Neuronal stem cell (in vitro differentiated cells): ENCODE measurements at regions not wholly inside any gene's neighbourhood (a gene's known extent, or its start where the extent isn't known, plus 50 kb on each side); places are given as distances from the start of the nearest gene placed in this dataset.

ENCODE experiments used
- DNase-seq: peaks from one replicate; pipeline ENCODE4 v3.0.0-alpha.2; 2013; ENCODE audit warnings: low spot score
- H2AFZ ChIP-seq: one replicate; pipeline ENCODE4 v1.6.1; 2013; ENCODE audit warnings: mild to moderate bottlenecking, low read length, inconsistent platforms
- H2AK5ac ChIP-seq: 2 replicates; pipeline ENCODE4 v1.6.1; 2013; ENCODE audit warnings: low read depth, mild to moderate bottlenecking, inconsistent platforms, low read length, moderate library complexity, mixed read lengths
- H2BK120ac ChIP-seq: 2 replicates; pipeline ENCODE4 v1.6.1; 2013; ENCODE audit warnings: low read depth, mild to moderate bottlenecking, inconsistent platforms, low read length, moderate library complexity, mixed read lengths
- H2BK12ac ChIP-seq: one replicate; pipeline ENCODE4 v1.6.1; 2013; ENCODE audit warnings: low read length, inconsistent platforms
- H2BK15ac ChIP-seq: 2 replicates; pipeline ENCODE4 v1.6.1; 2013; ENCODE audit warnings: mild to moderate bottlenecking, low read length, inconsistent platforms, mixed read lengths
- H2BK5ac ChIP-seq: one replicate; pipeline ENCODE4 v1.6.1; 2013; ENCODE audit warnings: inconsistent platforms, mild to moderate bottlenecking, low read length, moderate library complexity
- H3K14ac ChIP-seq: one replicate; pipeline ENCODE4 v1.6.1; 2013; ENCODE audit warnings: low read length, inconsistent platforms
- H3K18ac ChIP-seq: 2 replicates; pipeline ENCODE4 v1.6.1; 2013; ENCODE audit warnings: low read length, inconsistent platforms
- H3K23ac ChIP-seq: 2 replicates; pipeline ENCODE4 v1.6.1; 2013; ENCODE audit warnings: low read depth, mild to moderate bottlenecking, mixed read lengths, low read length, inconsistent platforms; ENCODE audit not compliant: poor library complexity
- H3K27ac ChIP-seq: replicated peaks from 3 replicates; pipeline ENCODE4 v1.5.1; 2013; ENCODE audit warnings: low read length, inconsistent platforms
- H3K27me3 ChIP-seq, 3 experiments: 2 replicates each; pipeline ENCODE4 v1.6.1; 2013; ENCODE audit warnings: low read length in 3 of 3, mild to moderate bottlenecking in 2 of 3, inconsistent platforms in 1 of 3, low read depth in 1 of 3, mixed read lengths in 1 of 3, moderate library complexity in 1 of 3; ENCODE audit not compliant: control insufficient read depth in 3 of 3, insufficient read depth in 3 of 3
- H3K36me3 ChIP-seq, 2 donors: replicated peaks in 1 of 2; 2 replicates each; pipeline ENCODE4 v1.6.1; 2013; ENCODE audit warnings: low read length in 2 of 2; ENCODE audit not compliant: control insufficient read depth in 2 of 2, insufficient read depth in 2 of 2
- H3K4ac ChIP-seq: 2 replicates; pipeline ENCODE4 v1.6.1; 2013; ENCODE audit warnings: inconsistent platforms, mild to moderate bottlenecking, low read length, moderate library complexity
- H3K4me1 ChIP-seq, 2 donors: 1 replicate in 1 of 2; 2 replicates in 1 of 2; pipeline ENCODE4 v1.6.1; 2013; ENCODE audit warnings: low read length in 2 of 2, low read depth in 1 of 2; ENCODE audit not compliant: control insufficient read depth in 2 of 2, insufficient read depth in 1 of 2
- H3K4me2 ChIP-seq: one replicate; pipeline ENCODE4 v1.6.1; 2013; ENCODE audit warnings: mild to moderate bottlenecking, low read length, inconsistent platforms; ENCODE audit not compliant: insufficient read depth, poor library complexity, severe bottlenecking
- H3K4me3 ChIP-seq, 2 donors: 2 replicates each; pipeline ENCODE4 v1.5.1; 2013; ENCODE audit warnings: low read length in 2 of 2, mild to moderate bottlenecking in 2 of 2, inconsistent platforms in 1 of 2, moderate library complexity in 1 of 2
- H3K79me1 ChIP-seq: one replicate; pipeline ENCODE4 v1.6.1; 2013; ENCODE audit warnings: low read depth, mild to moderate bottlenecking, inconsistent platforms, low read length, moderate library complexity
- H3K9ac ChIP-seq: one replicate; pipeline ENCODE4 v1.6.1; 2013; ENCODE audit warnings: mild to moderate bottlenecking, low read depth, low read length, inconsistent platforms; ENCODE audit not compliant: poor library complexity
- H3K9me3 ChIP-seq, 2 donors: replicated peaks in 1 of 2; 2 replicates each; pipeline versions ENCODE3 to v1.6.1; 2013; ENCODE audit warnings: low read length in 2 of 2, mild to moderate bottlenecking in 2 of 2, inconsistent platforms in 1 of 2, low read depth in 1 of 2, mixed read lengths in 1 of 2, moderate library complexity in 1 of 2; ENCODE audit not compliant: control insufficient read depth in 2 of 2, insufficient read depth in 1 of 2
- H4K8ac ChIP-seq: one replicate; pipeline ENCODE4 v1.6.1; 2013; ENCODE audit warnings: low read depth, mild to moderate bottlenecking, inconsistent platforms, low read length, moderate library complexity
- H4K91ac ChIP-seq: one replicate; pipeline ENCODE4 v1.6.1; 2013; ENCODE audit warnings: low read length, low read depth, mild to moderate bottlenecking, inconsistent platforms; ENCODE audit not compliant: poor library complexity
- WGBS, 2 donors: extraction: QIAGEN DNeasy Blood & Tissue Kit; methylation state at CpG; one replicate each; pipeline ENCODE4 v1.1.7; 2013; ENCODE audit warnings: missing lambda C conversion rate in 2 of 2, mixed read lengths in 1 of 2; ENCODE audit not compliant: insufficient read length in 2 of 2, insufficient replicate concordance in 1 of 2; ENCODE audit errors: extremely low coverage in 2 of 2; 5-methylcytosine and 5-hydroxymethylcytosine counted together

DNA sequence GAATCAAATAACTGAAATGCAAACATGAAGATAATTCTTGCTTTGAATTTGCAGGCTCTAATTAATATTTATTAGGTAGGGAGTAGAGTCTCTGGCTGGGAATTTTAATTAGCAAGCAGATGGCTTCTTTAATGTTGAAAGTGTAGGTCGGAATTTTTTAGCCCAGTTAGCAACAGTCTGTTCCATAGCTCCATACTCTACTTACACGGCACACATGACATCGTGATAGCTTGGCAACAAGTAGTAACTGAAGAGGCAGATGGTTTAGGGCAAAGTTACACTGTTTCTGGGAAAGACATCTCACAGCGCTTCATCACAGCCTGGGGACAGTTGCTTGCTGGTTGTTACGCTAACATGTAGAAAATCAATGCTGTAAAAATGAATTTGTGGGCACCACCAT, 710.7 kb downstream of the GALC start:
- no CpG with 5 or more reads among the region's 5 CpGs for WGBS, 2 donors
- no peaks in the 10 kb centered on the region for H3K79me1 ChIP-seq

GRCh38 chr14:87278415-87278814, 714.6 kb downstream of the GALC start:
- H3K9ac ChIP-seq, result no peak overlapping the region
- no peak overlapping the region for H3K4ac ChIP-seq
- H3K9me3 ChIP-seq, result no peaks in the 10 kb centered on the region
- H3K23ac ChIP-seq, result no peak overlapping the region
- no peak overlapping the region for H2AFZ ChIP-seq
- no peak overlapping the region for H3K4me3 ChIP-seq
- H2BK15ac ChIP-seq, result no peak overlapping the region
- H4K91ac ChIP-seq, result no peak overlapping the region
- H3K18ac ChIP-seq, result no peak overlapping the region
- no peaks in the 10 kb centered on the region for H3K4me1 ChIP-seq
- H2BK5ac ChIP-seq, result no peak overlapping the region
- no peaks in the 10 kb centered on the region for H3K36me3 ChIP-seq
- H3K14ac ChIP-seq, result no peak overlapping the region
- WGBS, 2 donors, result no CpG with 5 or more reads among the region's 2 CpGs
- no peak overlapping the region for H3K27ac ChIP-seq
- H3K27me3 ChIP-seq, result no peaks in the 10 kb centered on the region
- H4K8ac ChIP-seq, result no peak overlapping the region
- no peaks in the 10 kb centered on the region for H3K79me1 ChIP-seq
- DNase-seq, result no peak
- no peak overlapping the region for H2AK5ac ChIP-seq
- H2BK120ac ChIP-seq, result no peak overlapping the region
- no peak overlapping the region for H3K4me2 ChIP-seq
- no peak overlapping the region for H2BK12ac ChIP-seq

More for the DNA sequence above, 710.7 kb downstream of the GALC start:
- Histone ChIP-seq H3K4ac (no peak overlapping the region), H3K9ac (no peak overlapping the region), H4K8ac (no peak overlapping the region), H3K27ac (no peak overlapping the region), H3K23ac (no peak overlapping the region), H3K4me3 (no peak overlapping the region), H2BK12ac (no peak overlapping the region), H3K9me3 (no peaks in the 10 kb centered on the region), H4K91ac (no peak overlapping the region), H3K4me2 (no peak overlapping the region), H2BK120ac (no peak overlapping the region), H2AFZ (no peak overlapping the region), H3K18ac (no peak overlapping the region), H3K4me1 (no peaks in the 10 kb centered on the region), H3K14ac (no peak overlapping the region), H2AK5ac (no peak overlapping the region), H2BK15ac (no peak overlapping the region), H2BK5ac (no peak overlapping the region), H3K27me3 (no peaks in the 10 kb centered on the region), H3K36me3 (no peaks in the 10 kb centered on the region)
- DNase-seq, result no peak

DNA sequence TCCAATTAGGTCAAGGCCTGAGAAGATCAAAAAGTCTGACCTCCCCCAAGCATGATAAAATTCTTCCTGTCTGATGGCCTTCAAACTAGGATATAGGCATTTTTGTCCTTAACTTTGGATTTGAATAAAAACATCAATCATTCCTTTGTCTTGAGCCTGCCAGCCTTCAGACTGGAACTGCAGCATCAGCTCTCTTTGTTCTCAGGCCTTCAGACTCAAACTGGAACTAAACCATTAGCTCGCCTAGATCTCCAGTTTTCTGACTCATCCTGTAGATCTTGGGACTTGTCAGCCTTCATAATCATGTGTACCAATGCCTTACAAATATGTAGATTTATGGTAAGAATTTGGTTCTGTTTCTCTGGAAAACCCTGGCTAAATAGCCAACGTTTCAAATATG, 721.7 kb downstream of the GALC start:
- no peak overlapping the region for H2BK12ac ChIP-seq
- H2AK5ac ChIP-seq, result no peak overlapping the region
- no peak overlapping the region for H3K14ac ChIP-seq
- no peaks in the 10 kb centered on the region for H3K36me3 ChIP-seq
- H2AFZ ChIP-seq, result no peak overlapping the region
- H2BK15ac ChIP-seq, result no peak overlapping the region
- H2BK5ac ChIP-seq, result no peak overlapping the region
- no peak overlapping the region for H2BK120ac ChIP-seq
- no peak overlapping the region for H3K4me2 ChIP-seq
- no peaks in the 10 kb centered on the region for H3K27me3 ChIP-seq
- H3K27ac ChIP-seq, result no peak overlapping the region
- WGBS, 2 donors, result no CpG with 5 or more reads among the region's 2 CpGs
- H3K4me3 ChIP-seq, result no peak overlapping the region
- H3K9me3 ChIP-seq, result no peaks in the 10 kb centered on the region
- no peak overlapping the region for H3K4ac ChIP-seq
- H4K91ac ChIP-seq, result no peak overlapping the region
- no peak overlapping the region for H3K23ac ChIP-seq
- no peak overlapping the region for H3K9ac ChIP-seq
- no peak for DNase-seq
- no peaks in the 10 kb centered on the region for H3K79me1 ChIP-seq
- H4K8ac ChIP-seq, result no peak overlapping the region
- H3K18ac ChIP-seq, result no peak overlapping the region
- H3K4me1 ChIP-seq, result no peaks in the 10 kb centered on the region

DNA sequence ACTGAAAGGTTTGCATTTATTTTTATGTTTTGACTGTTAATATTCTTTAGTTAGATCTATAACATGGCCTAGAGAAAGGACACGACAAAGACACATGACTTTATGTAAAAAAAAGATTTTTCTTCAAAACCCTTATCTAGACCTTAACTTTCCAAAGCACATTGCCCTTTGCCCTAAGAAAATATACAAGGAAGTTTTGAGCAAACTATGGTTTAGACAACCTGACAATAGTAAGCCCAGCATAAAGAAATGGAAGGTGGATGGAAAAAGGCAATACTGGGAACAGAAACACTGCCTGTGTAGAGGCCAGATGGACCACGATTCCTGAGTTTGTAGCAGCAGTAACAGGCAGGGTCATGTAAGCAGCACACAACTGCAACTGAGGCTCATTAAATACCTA, 724.0 kb downstream of the GALC start:
- no peak overlapping the region for H3K27ac ChIP-seq
- H4K91ac ChIP-seq, result no peak overlapping the region
- H2BK15ac ChIP-seq, result no peak overlapping the region
- no peak overlapping the region for H3K4me3 ChIP-seq
- no peak for DNase-seq
- H3K14ac ChIP-seq, result no peak overlapping the region
- H2AFZ ChIP-seq, result no peak overlapping the region
- H3K27me3 ChIP-seq, result no peaks in the 10 kb centered on the region
- no peak overlapping the region for H2BK5ac ChIP-seq
- no peaks in the 10 kb centered on the region for H3K79me1 ChIP-seq
- no peak overlapping the region for H3K4me2 ChIP-seq
- no peaks in the 10 kb centered on the region for H3K36me3 ChIP-seq
- no peak overlapping the region for H2BK12ac ChIP-seq
- H3K9ac ChIP-seq, result no peak overlapping the region
- no peak overlapping the region for H3K23ac ChIP-seq
- H2AK5ac ChIP-seq, result no peak overlapping the region
- no peak overlapping the region for H3K18ac ChIP-seq
- no peaks in the 10 kb centered on the region for H3K4me1 ChIP-seq
- no peak overlapping the region for H4K8ac ChIP-seq
- WGBS, 2 donors, result no CpG with 5 or more reads among the region's 2 CpGs
- no peak overlapping the region for H3K4ac ChIP-seq
- H3K9me3 ChIP-seq, result no peaks in the 10 kb centered on the region
- H2BK120ac ChIP-seq, result no peak overlapping the region
